IMR-90 (cell line): ENCODE measurements at regions not wholly inside any gene's neighbourhood (a gene's known extent, or its start where the extent isn't known, plus 50 kb on each side); places are given as distances from the start of the nearest gene placed in this dataset.

Source experiments
- ATAC-seq: fragments of 200-7000 bp; cut with Tn5 transposase; 2 replicates; pipeline ENCODE4 v1.9.1; 2020; ENCODE audit warnings: low read depth, mild to moderate bottlenecking, moderate library complexity
- BruUV-seq: library from RNA; stranded (reverse); fragments of 400-500 nt; replicated peaks from 2 replicates; lab custom pipeline; 2021; lab: Mats Ljungman, UMichigan
- CTCF ChIA-PET: fragments of 300-600 bp; formaldehyde crosslinking; extraction: SDS; loops from one replicate; lab custom pipeline; 2021; ENCODE audit warnings: antibody characterized with exemption; lab: Yijun Ruan, JAX
- POLR2A ChIA-PET: fragments of 300-600 bp; sonication (Branson Sonifier 250); formaldehyde crosslinking; loops from one replicate; lab custom pipeline; 2022; ENCODE audit warnings: antibody characterized with exemption; ENCODE audit not compliant: unreplicated experiment; lab: Charles Lee
- DNase-seq: peaks from one replicate; pipeline ENCODE4 v3.0.0; 2013
- H2AFZ ChIP-seq: replicated peaks from 2 replicates; pipeline ENCODE3; 2013; ENCODE audit warnings: low read length, mild to moderate bottlenecking; ENCODE audit not compliant: poor library complexity
- H2AK5ac ChIP-seq: 2 replicates; pipeline ENCODE4 v1.6.1; 2013; ENCODE audit warnings: low read depth, low read length, inconsistent platforms
- H2AK9ac ChIP-seq: replicated peaks from 2 replicates; pipeline ENCODE3; 2013; ENCODE audit warnings: mild to moderate bottlenecking, low read depth, low read length, moderate library complexity; ENCODE audit not compliant: poor library complexity
- H2BK120ac ChIP-seq: 2 replicates; pipeline ENCODE4 v1.6.1; 2013; ENCODE audit warnings: low read depth, low read length, inconsistent platforms
- H2BK15ac ChIP-seq: 3 replicates; pipeline ENCODE4 v1.6.1; 2013; ENCODE audit warnings: low read depth, low read length, inconsistent platforms
- H2BK20ac ChIP-seq: 2 replicates; pipeline ENCODE4 v1.6.1; 2013; ENCODE audit warnings: low read depth, mild to moderate bottlenecking, inconsistent platforms, low read length, moderate library complexity
- H2BK5ac ChIP-seq: 2 replicates; pipeline ENCODE4 v1.6.1; 2013; ENCODE audit warnings: mild to moderate bottlenecking, low read depth, low read length, inconsistent platforms; ENCODE audit not compliant: poor library complexity, severe bottlenecking
- H3K14ac ChIP-seq: replicated peaks from 2 replicates; pipeline ENCODE4 v1.6.1; 2013; ENCODE audit warnings: low read depth, low read length, inconsistent platforms
- H3K18ac ChIP-seq: 2 replicates; pipeline ENCODE4 v1.6.1; 2013; ENCODE audit warnings: low read depth, low read length, control low read depth
- H3K23ac ChIP-seq: 2 replicates; pipeline ENCODE4 v1.6.1; 2013; ENCODE audit warnings: low read depth, low read length, inconsistent platforms
- H3K27ac ChIP-seq: 2 replicates; pipeline ENCODE4 v1.5.1; 2013; ENCODE audit warnings: mild to moderate bottlenecking, control low read depth, low read length; ENCODE audit not compliant: insufficient read depth
- H3K27me3 ChIP-seq: 2 replicates; pipeline ENCODE4 v1.6.1; 2013; ENCODE audit warnings: low read length; ENCODE audit not compliant: control insufficient read depth, insufficient read depth
- H3K36me3 ChIP-seq: 2 replicates; pipeline ENCODE4 v1.6.1; 2013; ENCODE audit warnings: low read length, mixed read lengths; ENCODE audit not compliant: control insufficient read depth, insufficient read depth
- H3K4ac ChIP-seq: 2 replicates; pipeline ENCODE4 v1.6.1; 2013; ENCODE audit warnings: low read depth, low read length, inconsistent platforms
- H3K4me1 ChIP-seq: 2 replicates; pipeline ENCODE4 v1.6.1; 2013; ENCODE audit warnings: low read length, mixed read lengths; ENCODE audit not compliant: control insufficient read depth, insufficient read depth
- H3K4me2 ChIP-seq: 2 replicates; pipeline ENCODE4 v1.6.1; 2013; ENCODE audit warnings: low read depth, mild to moderate bottlenecking, control low read depth, low read length, moderate library complexity
- H3K4me3 ChIP-seq: 2 replicates; pipeline ENCODE4 v1.5.1; 2013; ENCODE audit warnings: low read depth, mild to moderate bottlenecking, control low read depth, low read length, moderate library complexity; ENCODE audit not compliant: insufficient read depth
- H3K56ac ChIP-seq: 2 replicates; pipeline ENCODE4 v1.6.1; 2013; ENCODE audit warnings: low read length, inconsistent platforms; ENCODE audit not compliant: insufficient read depth; ENCODE audit errors: extremely low read depth
- H3K79me1 ChIP-seq, 2 experiments: 2 replicates each; pipeline ENCODE4 v1.6.1; 2013; ENCODE audit warnings: low read length in 2 of 2, inconsistent platforms in 1 of 2, low read depth in 1 of 2
- H3K9ac ChIP-seq: 2 replicates; pipeline ENCODE4 v1.6.1; 2013; ENCODE audit warnings: low read depth, low read length, control low read depth
- H3K9me1 ChIP-seq: 2 replicates; pipeline ENCODE4 v1.6.1; 2013; ENCODE audit warnings: low read length, inconsistent platforms; ENCODE audit not compliant: insufficient read depth
- H3K9me3 ChIP-seq: 2 replicates; pipeline ENCODE4 v1.6.1; 2013; ENCODE audit warnings: low read length; ENCODE audit not compliant: control insufficient read depth, insufficient read depth
- H4K20me1 ChIP-seq: 2 replicates; pipeline ENCODE4 v1.6.1; 2013; ENCODE audit warnings: low read length, inconsistent platforms; ENCODE audit not compliant: insufficient read depth
- H4K5ac ChIP-seq: 2 replicates; pipeline ENCODE4 v1.6.1; 2013; ENCODE audit warnings: mild to moderate bottlenecking, low read depth, low read length, control low read depth
- H4K8ac ChIP-seq, 2 experiments: 2 replicates each; pipeline ENCODE4 v1.6.1; 2013; ENCODE audit warnings: low read depth in 2 of 2, low read length in 2 of 2, control low read depth in 1 of 2, inconsistent platforms in 1 of 2
- H4K91ac ChIP-seq: 2 replicates; pipeline ENCODE4 v1.6.1; 2013; ENCODE audit warnings: low read depth, low read length, inconsistent platforms; ENCODE audit not compliant: insufficient read depth
- BHLHE40 ChIP-seq: fragments of 150-350 bp; IDR thresholded peaks from 2 replicates; pipeline ENCODE4 v1.6.1; 2016; ENCODE audit warnings: mild to moderate bottlenecking, low read depth, low read length
- CEBPB ChIP-seq: IDR thresholded peaks from 2 replicates; pipeline ENCODE4 v1.6.1; 2012; ENCODE audit warnings: low read depth, low read length, improper control_type of control experiment
- CHD1 ChIP-seq: IDR thresholded peaks from 2 replicates; pipeline ENCODE4 v1.6.1; 2012; ENCODE audit warnings: low read depth, low read length, improper control_type of control experiment
- MAFK ChIP-seq: IDR thresholded peaks from 2 replicates; pipeline ENCODE4 v1.6.1; 2012; ENCODE audit warnings: low read depth, low read length, improper control_type of control experiment
- MAZ ChIP-seq: IDR thresholded peaks from 2 replicates; pipeline ENCODE4 v1.6.1; 2012; ENCODE audit warnings: low read depth, mild to moderate bottlenecking, low read length, improper control_type of control experiment, moderate library complexity, borderline replicate concordance
- MXI1 ChIP-seq: IDR thresholded peaks from 2 replicates; pipeline ENCODE4 v1.6.1; 2012; ENCODE audit warnings: low read depth, mild to moderate bottlenecking, low read length, moderate library complexity, borderline replicate concordance
- NFE2L2 ChIP-seq: fragments of 150-350 bp; IDR thresholded peaks from 2 replicates; pipeline ENCODE4 v1.6.1; 2016; ENCODE audit warnings: low read depth, mild to moderate bottlenecking, low read length
- POLR2A ChIP-seq: IDR thresholded peaks from 2 replicates; pipeline ENCODE4 v1.6.1; 2012; ENCODE audit warnings: mild to moderate bottlenecking, low read depth, low read length
- RAD21 ChIP-seq: IDR thresholded peaks from 2 replicates; pipeline ENCODE4 v1.6.1; 2012; ENCODE audit warnings: low read length, improper control_type of control experiment
- RCOR1 ChIP-seq: IDR thresholded peaks from 2 replicates; pipeline ENCODE4 v1.6.1; 2012; ENCODE audit warnings: mild to moderate bottlenecking, low read length, improper control_type of control experiment; ENCODE audit not compliant: insufficient replicate concordance
- RFX5 ChIP-seq: IDR thresholded peaks from 2 replicates; pipeline ENCODE4 v1.8.0; 2012; ENCODE audit warnings: low read depth, mild to moderate bottlenecking, low read length, moderate library complexity
- WGBS, 2 experiments: methylation state at CpG; one replicate each; pipeline versions ENCODE4 v1.1.5 to v1.1.7; 2013; ENCODE audit warnings: missing lambda C conversion rate in 2 of 2; ENCODE audit not compliant: insufficient read length in 1 of 2; ENCODE audit errors: extremely low coverage in 2 of 2; 5-methylcytosine and 5-hydroxymethylcytosine counted together
- dilution Hi-C: fragments of 300-500 bp; cut with HindIII; formaldehyde crosslinking; loops from one replicate; pipeline ENCODE4 v1.14.3; 2018; ENCODE audit warnings: low sequenced_read_pairs; ENCODE audit not compliant: unreplicated experiment
- in situ Hi-C: fragments of 300-500 bp; cut with MboI; formaldehyde crosslinking; loops from 3 replicates; pipeline ENCODE4 v1.14.3; 2019; ENCODE audit warnings: low sequenced_read_pairs, inconsistent platforms, mixed read lengths
- intact Hi-C: fragments of 100-400 bp; cut with micrococcal nuclease; formaldehyde crosslinking; loops from 2 replicates; pipeline ENCODE4 v1.10.0; 2022
- TF ChIP-seq, protein P1 (sequence below): fragments of 150-350 bp; IDR thresholded peaks from 2 replicates; pipeline ENCODE4 v1.6.1; 2016; ENCODE audit warnings: low read depth, mild to moderate bottlenecking, low read length, moderate library complexity, borderline replicate concordance
- TF ChIP-seq, protein P2 (sequence below): fragments of 150-350 bp; IDR thresholded peaks from 2 replicates; pipeline ENCODE4 v1.6.1; 2017; ENCODE audit warnings: mild to moderate bottlenecking, antibody characterized with exemption, low read length, low read depth
- TF ChIP-seq, protein P3 (sequence below): conservative IDR thresholded peaks from 2 replicates; pipeline ENCODE4 v1.5.1; 2012; ENCODE audit warnings: mild to moderate bottlenecking, low read depth, low read length, improper control_type of control experiment

DNA sequence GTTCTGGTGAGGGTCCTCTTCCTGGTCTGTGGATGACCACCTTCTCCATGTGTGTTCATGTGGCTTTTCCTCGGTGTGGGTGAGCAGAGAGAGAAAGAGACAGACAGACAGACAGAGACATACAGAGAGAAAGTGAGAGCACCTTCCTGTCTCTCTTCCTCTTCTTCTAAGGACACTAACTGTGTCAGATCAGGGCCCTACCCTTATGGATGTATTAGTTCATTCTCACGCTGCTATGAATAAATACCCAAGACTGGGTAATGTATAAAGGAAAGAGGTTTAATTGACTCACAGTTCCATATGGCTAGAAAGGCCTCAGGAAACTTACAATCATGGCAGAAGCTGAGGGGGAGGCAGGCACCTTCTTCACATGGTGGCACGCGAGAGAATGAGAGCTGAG lies 131.5 kb upstream of the ZNF648 start:
- no peaks in the 10 kb centered on the region for H3K9me3 ChIP-seq
- no peaks in the 10 kb centered on the region for H4K20me1 ChIP-seq
- no peak for DNase-seq
- H3K27ac ChIP-seq: no peak overlapping the region
- H2BK20ac ChIP-seq: no peak overlapping the region
- H4K5ac ChIP-seq: no peak overlapping the region
- no peak for TF ChIP-seq RFX5
- no peak for TF ChIP-seq CHD1
- TF ChIP-seq MXI1: no peak
- TF ChIP-seq, protein P1, sequence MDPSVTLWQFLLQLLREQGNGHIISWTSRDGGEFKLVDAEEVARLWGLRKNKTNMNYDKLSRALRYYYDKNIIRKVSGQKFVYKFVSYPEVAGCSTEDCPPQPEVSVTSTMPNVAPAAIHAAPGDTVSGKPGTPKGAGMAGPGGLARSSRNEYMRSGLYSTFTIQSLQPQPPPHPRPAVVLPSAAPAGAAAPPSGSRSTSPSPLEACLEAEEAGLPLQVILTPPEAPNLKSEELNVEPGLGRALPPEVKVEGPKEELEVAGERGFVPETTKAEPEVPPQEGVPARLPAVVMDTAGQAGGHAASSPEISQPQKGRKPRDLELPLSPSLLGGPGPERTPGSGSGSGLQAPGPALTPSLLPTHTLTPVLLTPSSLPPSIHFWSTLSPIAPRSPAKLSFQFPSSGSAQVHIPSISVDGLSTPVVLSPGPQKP: no peak
- TF ChIP-seq, protein P2, sequence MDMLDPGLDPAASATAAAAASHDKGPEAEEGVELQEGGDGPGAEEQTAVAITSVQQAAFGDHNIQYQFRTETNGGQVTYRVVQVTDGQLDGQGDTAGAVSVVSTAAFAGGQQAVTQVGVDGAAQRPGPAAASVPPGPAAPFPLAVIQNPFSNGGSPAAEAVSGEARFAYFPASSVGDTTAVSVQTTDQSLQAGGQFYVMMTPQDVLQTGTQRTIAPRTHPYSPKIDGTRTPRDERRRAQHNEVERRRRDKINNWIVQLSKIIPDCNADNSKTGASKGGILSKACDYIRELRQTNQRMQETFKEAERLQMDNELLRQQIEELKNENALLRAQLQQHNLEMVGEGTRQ: no peak
- TF ChIP-seq BHLHE40: no peak
- no peak for TF ChIP-seq RAD21
- no peak for TF ChIP-seq POLR2A
- no peak for TF ChIP-seq NFE2L2
- TF ChIP-seq CEBPB: no peak
- TF ChIP-seq, protein P3, sequence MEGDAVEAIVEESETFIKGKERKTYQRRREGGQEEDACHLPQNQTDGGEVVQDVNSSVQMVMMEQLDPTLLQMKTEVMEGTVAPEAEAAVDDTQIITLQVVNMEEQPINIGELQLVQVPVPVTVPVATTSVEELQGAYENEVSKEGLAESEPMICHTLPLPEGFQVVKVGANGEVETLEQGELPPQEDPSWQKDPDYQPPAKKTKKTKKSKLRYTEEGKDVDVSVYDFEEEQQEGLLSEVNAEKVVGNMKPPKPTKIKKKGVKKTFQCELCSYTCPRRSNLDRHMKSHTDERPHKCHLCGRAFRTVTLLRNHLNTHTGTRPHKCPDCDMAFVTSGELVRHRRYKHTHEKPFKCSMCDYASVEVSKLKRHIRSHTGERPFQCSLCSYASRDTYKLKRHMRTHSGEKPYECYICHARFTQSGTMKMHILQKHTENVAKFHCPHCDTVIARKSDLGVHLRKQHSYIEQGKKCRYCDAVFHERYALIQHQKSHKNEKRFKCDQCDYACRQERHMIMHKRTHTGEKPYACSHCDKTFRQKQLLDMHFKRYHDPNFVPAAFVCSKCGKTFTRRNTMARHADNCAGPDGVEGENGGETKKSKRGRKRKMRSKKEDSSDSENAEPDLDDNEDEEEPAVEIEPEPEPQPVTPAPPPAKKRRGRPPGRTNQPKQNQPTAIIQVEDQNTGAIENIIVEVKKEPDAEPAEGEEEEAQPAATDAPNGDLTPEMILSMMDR: no peak
- TF ChIP-seq MAZ: no peak
- TF ChIP-seq MAFK: no peak
- TF ChIP-seq RCOR1: no peak
- no peak overlapping the region for H2BK5ac ChIP-seq
- no peak overlapping the region for H3K56ac ChIP-seq
- no CpG with 5 or more reads among the region's 4 CpGs for WGBS, 2 experiments
- no peak overlapping the region for H3K4me2 ChIP-seq
- CTCF ChIA-PET: no interaction called here
- in situ Hi-C loops: no loop called here
- ATAC-seq: no peak
- H2AK5ac ChIP-seq: no peak overlapping the region
- POLR2A ChIA-PET: no interaction called here
- H2AFZ ChIP-seq: no peak overlapping the region
- H3K79me1 ChIP-seq: no peaks in the 10 kb centered on the region
- no peak overlapping the region for H2AK9ac ChIP-seq
- no peaks in the 10 kb centered on the region for H3K4me1 ChIP-seq
- intact Hi-C loops: no loop called here
- no peak overlapping the region for H2BK120ac ChIP-seq
- no peaks in the 10 kb centered on the region for H3K9me1 ChIP-seq
- no peak overlapping the region for H4K8ac ChIP-seq
- no peak overlapping the region for H3K4me3 ChIP-seq
- H3K18ac ChIP-seq: no peak overlapping the region
- no peak overlapping the region for H4K91ac ChIP-seq
- no peak overlapping the region for H3K14ac ChIP-seq
- no peak overlapping the region for H3K23ac ChIP-seq
- BruUV-seq: no TSS peak
- no peak overlapping the region for H3K4ac ChIP-seq
- H3K27me3 ChIP-seq: no peaks in the 10 kb centered on the region
- H3K9ac ChIP-seq: no peak overlapping the region
- H3K36me3 ChIP-seq: no peaks in the 10 kb centered on the region
- H2BK15ac ChIP-seq: no peak overlapping the region
- dilution Hi-C loops: no loop called here
